ENCODE measurements at regions not wholly inside any gene's neighbourhood (a gene's known extent, or its start where the extent isn't known, plus 50 kb on each side); places are given as distances from the start of the nearest gene placed in this dataset.

DNA sequence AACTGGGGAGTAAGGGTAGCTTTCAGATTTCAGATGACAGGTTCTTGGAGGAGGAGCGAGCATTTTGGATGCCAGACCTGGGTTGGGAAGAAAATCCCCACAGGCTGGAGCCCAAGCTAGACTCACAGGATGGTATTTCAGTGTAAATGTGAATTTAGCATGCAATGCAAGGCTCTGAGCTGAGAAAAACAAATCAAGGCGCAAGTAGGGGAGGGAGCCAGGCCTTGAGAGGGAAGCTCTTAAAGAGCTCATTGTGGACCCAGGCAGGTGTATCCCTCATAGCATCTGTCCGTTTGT lies 386.1 kb downstream of the MATN1 start (continued):
- TF ChIP-seq, protein P1, sequence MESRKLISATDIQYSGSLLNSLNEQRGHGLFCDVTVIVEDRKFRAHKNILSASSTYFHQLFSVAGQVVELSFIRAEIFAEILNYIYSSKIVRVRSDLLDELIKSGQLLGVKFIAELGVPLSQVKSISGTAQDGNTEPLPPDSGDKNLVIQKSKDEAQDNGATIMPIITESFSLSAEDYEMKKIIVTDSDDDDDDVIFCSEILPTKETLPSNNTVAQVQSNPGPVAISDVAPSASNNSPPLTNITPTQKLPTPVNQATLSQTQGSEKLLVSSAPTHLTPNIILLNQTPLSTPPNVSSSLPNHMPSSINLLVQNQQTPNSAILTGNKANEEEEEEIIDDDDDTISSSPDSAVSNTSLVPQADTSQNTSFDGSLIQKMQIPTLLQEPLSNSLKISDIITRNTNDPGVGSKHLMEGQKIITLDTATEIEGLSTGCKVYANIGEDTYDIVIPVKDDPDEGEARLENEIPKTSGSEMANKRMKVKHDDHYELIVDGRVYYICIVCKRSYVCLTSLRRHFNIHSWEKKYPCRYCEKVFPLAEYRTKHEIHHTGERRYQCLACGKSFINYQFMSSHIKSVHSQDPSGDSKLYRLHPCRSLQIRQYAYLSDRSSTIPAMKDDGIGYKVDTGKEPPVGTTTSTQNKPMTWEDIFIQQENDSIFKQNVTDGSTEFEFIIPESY (IDR thresholded peaks at IDR 0.05), result no peak
- TF ChIP-seq, protein P2, sequence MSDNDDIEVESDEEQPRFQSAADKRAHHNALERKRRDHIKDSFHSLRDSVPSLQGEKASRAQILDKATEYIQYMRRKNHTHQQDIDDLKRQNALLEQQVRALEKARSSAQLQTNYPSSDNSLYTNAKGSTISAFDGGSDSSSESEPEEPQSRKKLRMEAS (IDR thresholded peaks at IDR 0.05), result no peak
- TF ChIP-seq NR2F2 (IDR thresholded peaks at IDR 0.05) (no peak), HNF4A (conservative IDR thresholded peaks at IDR 0.05) (no peak)

DNA sequence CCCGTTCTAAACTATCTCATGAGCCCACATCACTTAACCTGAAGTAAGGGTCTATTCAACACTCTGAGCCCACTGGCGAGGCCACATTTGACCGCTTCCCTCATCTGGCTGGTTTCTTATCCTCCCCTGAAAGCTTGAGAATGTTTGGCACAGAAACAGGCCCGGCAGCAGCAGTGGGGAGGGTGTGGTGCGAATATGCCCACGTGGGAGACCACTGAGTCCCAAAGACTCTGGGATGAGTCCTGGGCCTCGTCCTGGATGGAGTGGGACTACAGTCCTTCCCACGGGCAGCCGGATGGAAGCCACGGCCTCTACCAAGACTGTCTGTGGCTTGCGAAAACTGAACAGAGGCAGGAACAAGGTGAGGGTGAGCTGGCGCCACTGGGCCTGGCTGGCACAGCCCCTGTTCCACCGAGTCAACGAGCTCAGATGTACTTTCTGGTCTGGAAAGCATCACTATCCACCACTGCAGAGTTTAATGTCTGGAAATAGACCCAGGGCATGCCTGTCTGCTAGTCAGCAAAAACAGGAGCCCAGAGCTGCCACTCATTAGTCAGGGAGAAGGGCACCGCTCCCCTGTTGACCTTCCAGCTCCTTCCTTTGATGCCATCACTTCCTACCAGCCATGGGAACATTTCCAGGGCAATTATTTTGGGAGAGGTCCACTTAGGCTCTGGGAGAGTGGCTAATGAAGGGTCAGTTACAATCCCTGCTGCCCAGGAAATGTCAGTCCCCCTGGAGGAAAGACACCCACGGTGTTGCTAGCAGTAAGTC lies 386.6 kb downstream of the MATN1 start:
- Histone ChIP-seq H3K4me3 (ENCODE audit: low read depth in 1 of 3, low read length in 3 of 3) (no peak overlapping the region), H3K27ac (ENCODE audit: low read depth in 1 of 2, low read length in 2 of 2) (no peak overlapping the region), H3K36me3 (ENCODE audit: control insufficient read depth in 4 of 4, insufficient read depth in 3 of 4, low read depth in 1 of 4, low read length in 3 of 4) (no peaks in the 10 kb centered on the region), H3K27me3 (ENCODE audit: control insufficient read depth in 4 of 4, insufficient read depth in 4 of 4, low read length in 3 of 4) (peaks cover 0 to 4% (median 0%) of the 10 kb centered on the region in 4 donors), H3K9me3 (ENCODE audit: control insufficient read depth in 4 of 4, low read length in 3 of 4) (no peaks in the 10 kb centered on the region), H3K4me1 (ENCODE audit: control insufficient read depth in 4 of 4, insufficient read depth in 4 of 4, low read length in 3 of 4) (no peaks in the 10 kb centered on the region), H3K9ac (ENCODE audit: low read depth in 1 of 2, low read length in 2 of 2) (no peak overlapping the region)
- TF ChIP-seq, protein P1 (IDR thresholded peaks at IDR 0.05), result no peak
- TF ChIP-seq, protein P3, sequence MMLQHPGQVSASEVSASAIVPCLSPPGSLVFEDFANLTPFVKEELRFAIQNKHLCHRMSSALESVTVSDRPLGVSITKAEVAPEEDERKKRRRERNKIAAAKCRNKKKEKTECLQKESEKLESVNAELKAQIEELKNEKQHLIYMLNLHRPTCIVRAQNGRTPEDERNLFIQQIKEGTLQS (IDR thresholded peaks at IDR 0.05), result no peak
- no peak for TF ChIP-seq YY1 (IDR thresholded peaks at IDR 0.05)
- TF ChIP-seq, protein P4, sequence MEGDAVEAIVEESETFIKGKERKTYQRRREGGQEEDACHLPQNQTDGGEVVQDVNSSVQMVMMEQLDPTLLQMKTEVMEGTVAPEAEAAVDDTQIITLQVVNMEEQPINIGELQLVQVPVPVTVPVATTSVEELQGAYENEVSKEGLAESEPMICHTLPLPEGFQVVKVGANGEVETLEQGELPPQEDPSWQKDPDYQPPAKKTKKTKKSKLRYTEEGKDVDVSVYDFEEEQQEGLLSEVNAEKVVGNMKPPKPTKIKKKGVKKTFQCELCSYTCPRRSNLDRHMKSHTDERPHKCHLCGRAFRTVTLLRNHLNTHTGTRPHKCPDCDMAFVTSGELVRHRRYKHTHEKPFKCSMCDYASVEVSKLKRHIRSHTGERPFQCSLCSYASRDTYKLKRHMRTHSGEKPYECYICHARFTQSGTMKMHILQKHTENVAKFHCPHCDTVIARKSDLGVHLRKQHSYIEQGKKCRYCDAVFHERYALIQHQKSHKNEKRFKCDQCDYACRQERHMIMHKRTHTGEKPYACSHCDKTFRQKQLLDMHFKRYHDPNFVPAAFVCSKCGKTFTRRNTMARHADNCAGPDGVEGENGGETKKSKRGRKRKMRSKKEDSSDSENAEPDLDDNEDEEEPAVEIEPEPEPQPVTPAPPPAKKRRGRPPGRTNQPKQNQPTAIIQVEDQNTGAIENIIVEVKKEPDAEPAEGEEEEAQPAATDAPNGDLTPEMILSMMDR (IDR thresholded peaks at IDR 0.05; ENCODE audit: low read depth, low read length, missing input control), result no peak
- TF ChIP-seq RAD21 (IDR thresholded peaks at IDR 0.05), result no peak
- TF ChIP-seq FOXA1 (IDR thresholded peaks at IDR 0.05), result no peak
- no peak for TF ChIP-seq EGR1 (IDR thresholded peaks at IDR 0.05; ENCODE audit: low read depth in 2 of 2)
- TF ChIP-seq, protein P2 (IDR thresholded peaks at IDR 0.05), result no peak
- no peak for TF ChIP-seq JUND (IDR thresholded peaks at IDR 0.05)
- TF ChIP-seq TAF1 (conservative IDR thresholded peaks at IDR 0.05), result no peak
- no peak for TF ChIP-seq SP1 (IDR thresholded peaks at IDR 0.05)
- TF ChIP-seq FOXA2 (IDR thresholded peaks at IDR 0.05), result no peak
- TF ChIP-seq RXRA (IDR thresholded peaks at IDR 0.05), result no peak
- TF ChIP-seq HNF4A (conservative IDR thresholded peaks at IDR 0.05), result no peak
- TF ChIP-seq NR2F2 (IDR thresholded peaks at IDR 0.05), result no peak
- peak; percentile 23 for DNase-seq (ENCODE audit: low spot score)
- 81% methylated on average over 16 of the region's 16 CpGs for WGBS
